ENCODE measurements at regions not wholly inside any gene's neighbourhood (a gene's known extent, or its start where the extent isn't known, plus 50 kb on each side); places are given as distances from the start of the nearest gene placed in this dataset.

- no peaks in the 10 kb centered on the region for H3K79me2 ChIP-seq (ENCODE audit: insufficient read depth, low read depth, low read length)
- H3K4me3 ChIP-seq (ENCODE audit: low read depth, low read length, poor library complexity, severe bottlenecking): no peak overlapping the region
- peaks cover 9% of the 10 kb centered on the region for H3K4me1 ChIP-seq (ENCODE audit: insufficient read depth, low read length, poor library complexity, severe bottlenecking)
- no peak overlapping the region for H3K27ac ChIP-seq (ENCODE audit: low read depth, low read length, poor library complexity, severe bottlenecking)
- no peak for TF ChIP-seq EZH2phosphoT487 (IDR thresholded peaks at IDR 0.05; ENCODE audit: borderline replicate concordance, low read depth, low read length)
- no peak for TF ChIP-seq CTCF (conservative IDR thresholded peaks at IDR 0.05; ENCODE audit: low read length)
- H3K4me2 ChIP-seq (ENCODE audit: low read length): no peak overlapping the region
- POLR2A ChIA-PET: interaction anchor here (0.6 kb wide), 1 partner anchor 50 kb away, joined by 3 read pairs; no protein-coding TSS in a partner anchor
- no peak for DNase-seq (ENCODE audit: low spot score)
- no peaks in the 10 kb centered on the region for H3K36me3 ChIP-seq (ENCODE audit: insufficient read depth, low read length)
- intact Hi-C loops (cut with micrococcal nuclease; ENCODE audit: unreplicated experiment): no loop called here
- no peaks in the 10 kb centered on the region for H3K9me2 ChIP-seq (ENCODE audit: insufficient read depth, low read length)
- no peak overlapping the region for H2AFZ ChIP-seq (ENCODE audit: low read length)
- CTCF ChIA-PET (ENCODE audit: unreplicated experiment): no interaction called here
- no peaks in the 10 kb centered on the region for H3K9me3 ChIP-seq (ENCODE audit: low read length)
- H4K20me1 ChIP-seq (ENCODE audit: insufficient read depth, low read length): no peaks in the 10 kb centered on the region
- no TSS peak for BruUV-seq (replicated peaks)
These were observed 152.0 kb downstream of the RPS24 start for GRCh38 chr10:78185693-78186055.

GRCh38 chr10:78186572-78186971, 152.9 kb downstream of the RPS24 start:
- no peak for DNase-seq (ENCODE audit: low spot score)
- Histone ChIP-seq H3K4me2 (ENCODE audit: low read length) (no peak overlapping the region), H3K27ac (ENCODE audit: low read depth, low read length, poor library complexity, severe bottlenecking) (no peak overlapping the region), H2AFZ (ENCODE audit: low read length) (no peak overlapping the region), H3K9me3 (ENCODE audit: low read length) (no peaks in the 10 kb centered on the region), H3K9me2 (ENCODE audit: insufficient read depth, low read length) (no peaks in the 10 kb centered on the region), H4K20me1 (ENCODE audit: insufficient read depth, low read length) (no peaks in the 10 kb centered on the region), H3K4me3 (ENCODE audit: low read depth, low read length, poor library complexity, severe bottlenecking) (no peak overlapping the region), H3K36me3 (ENCODE audit: insufficient read depth, low read length) (no peaks in the 10 kb centered on the region), H3K79me2 (ENCODE audit: insufficient read depth, low read depth, low read length) (no peaks in the 10 kb centered on the region), H3K4me1 (ENCODE audit: insufficient read depth, low read length, poor library complexity, severe bottlenecking) (peaks cover 13% of the 10 kb centered on the region)
- POLR2A ChIA-PET: no interaction called here
- BruUV-seq (replicated peaks): no TSS peak
- intact Hi-C loops (cut with micrococcal nuclease; ENCODE audit: unreplicated experiment): no loop called here
- CTCF ChIA-PET (ENCODE audit: unreplicated experiment): no interaction called here
- TF ChIP-seq EZH2phosphoT487 (IDR thresholded peaks at IDR 0.05; ENCODE audit: borderline replicate concordance, low read depth, low read length) (no peak), CTCF (conservative IDR thresholded peaks at IDR 0.05; ENCODE audit: low read length) (no peak)

GRCh38 chr10:78187371-78187770, 153.7 kb downstream of the RPS24 start:
- no peak overlapping the region for H3K4me2 ChIP-seq (ENCODE audit: low read length)
- H3K79me2 ChIP-seq (ENCODE audit: insufficient read depth, low read depth, low read length): no peaks in the 10 kb centered on the region
- intact Hi-C loops (cut with micrococcal nuclease; ENCODE audit: unreplicated experiment): no loop called here
- TF ChIP-seq CTCF (conservative IDR thresholded peaks at IDR 0.05; ENCODE audit: low read length) (no peak), EZH2phosphoT487 (IDR thresholded peaks at IDR 0.05; ENCODE audit: borderline replicate concordance, low read depth, low read length) (no peak)
- no peak overlapping the region for H2AFZ ChIP-seq (ENCODE audit: low read length)
- H3K36me3 ChIP-seq (ENCODE audit: insufficient read depth, low read length): no peaks in the 10 kb centered on the region
- CTCF ChIA-PET (ENCODE audit: unreplicated experiment): no interaction called here
- POLR2A ChIA-PET: no interaction called here
- no peak overlapping the region for H3K4me3 ChIP-seq (ENCODE audit: low read depth, low read length, poor library complexity, severe bottlenecking)
- peaks cover 13% of the 10 kb centered on the region for H3K4me1 ChIP-seq (ENCODE audit: insufficient read depth, low read length, poor library complexity, severe bottlenecking)
- no peaks in the 10 kb centered on the region for H4K20me1 ChIP-seq (ENCODE audit: insufficient read depth, low read length)
- no peaks in the 10 kb centered on the region for H3K9me3 ChIP-seq (ENCODE audit: low read length)
- no TSS peak for BruUV-seq (replicated peaks)
- no peak overlapping the region for H3K27ac ChIP-seq (ENCODE audit: low read depth, low read length, poor library complexity, severe bottlenecking)
- no peak for DNase-seq (ENCODE audit: low spot score)
- no peaks in the 10 kb centered on the region for H3K9me2 ChIP-seq (ENCODE audit: insufficient read depth, low read length)

All from OCI-LY7 (cell line).